ENCODE measurements at regions not wholly inside any gene's neighbourhood (a gene's known extent, or its start where the extent isn't known, plus 50 kb on each side); places are given as distances from the start of the nearest gene placed in this dataset.
"Not testable (repeated sequence)": the region's sequence is repeated elsewhere in the genome, so short reads cannot be mapped to it uniquely, and the experiment has no call there.

GRCh38 chr4:187744911-187745310 lies 250.7 kb upstream of the ZFP42 start:
- Histone ChIP-seq H3K9me3 (ENCODE audit: control insufficient read depth, insufficient read depth, low read depth, low read length) (no peaks in the 10 kb centered on the region), H3K4me1 (ENCODE audit: control insufficient read depth, insufficient read depth, low read length) (no peaks in the 10 kb centered on the region), H3K36me3 (ENCODE audit: control insufficient read depth in 2 of 2, insufficient read depth in 1 of 2, low read length in 2 of 2) (no peaks in the 10 kb centered on the region), H3K4me3 (ENCODE audit: low read depth, low read length) (no peak overlapping the region), H3K27ac (ENCODE audit: extremely low read depth, low read depth, low read length) (no peak overlapping the region)
- ChIA-PET POLR2A (no interaction called here), CTCF (interaction anchor here (0.6 kb wide), 1 partner anchor 1965 kb away, joined by 3 read pairs; no protein-coding TSS in a partner anchor)
- TF ChIP-seq ZNF610 (tag by site-specific recombination; IDR thresholded peaks at IDR 0.05; ENCODE audit: borderline replicate concordance), result no peak

- H3K36me3 ChIP-seq (ENCODE audit: control insufficient read depth in 2 of 2, insufficient read depth in 1 of 2, low read length in 2 of 2); H3K9me3 ChIP-seq (ENCODE audit: control insufficient read depth, insufficient read depth, low read depth, low read length); H3K27ac ChIP-seq (ENCODE audit: extremely low read depth, low read depth, low read length); POLR2A ChIA-PET; CTCF ChIA-PET; H3K4me1 ChIP-seq (ENCODE audit: control insufficient read depth, insufficient read depth, low read length); H3K4me3 ChIP-seq (ENCODE audit: low read depth, low read length): not testable (repeated sequence)
- TF ChIP-seq ZNF585B (tag by site-specific recombination; IDR thresholded peaks at IDR 0.05), result peak; percentile 59
Observed at GRCh38 chr4:187750652-187751051, 244.9 kb upstream of the ZFP42 start.

DNA sequence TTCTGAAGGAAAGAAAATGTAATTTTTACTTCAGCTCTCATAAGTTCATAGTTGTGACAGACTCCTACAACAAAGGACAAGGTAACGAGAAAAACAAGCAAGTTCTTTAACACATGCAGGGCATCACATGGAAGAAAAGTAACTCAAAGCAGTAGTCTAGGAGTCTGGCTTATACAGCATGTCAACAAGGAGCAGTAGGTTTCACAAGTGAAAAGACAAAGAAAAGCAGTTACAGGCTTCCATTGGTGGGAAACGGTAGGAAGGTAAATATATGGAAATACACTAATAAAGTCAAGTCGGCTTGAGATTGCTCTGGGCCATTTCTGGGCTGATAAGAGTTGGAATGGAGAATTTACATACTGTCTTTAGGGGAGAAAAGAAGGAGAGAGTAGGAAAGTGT lies 228.4 kb upstream of the ZFP42 start:
- no peak overlapping the region for H3K27ac ChIP-seq (ENCODE audit: extremely low read depth, low read depth, low read length)
- TF ChIP-seq FEZF1 (tag by site-specific recombination; IDR thresholded peaks at IDR 0.05) (no peak), ZNF416 (tag by site-specific recombination; IDR thresholded peaks at IDR 0.05) (no peak), MEIS1 (CRISPR knock-in tag; IDR thresholded peaks at IDR 0.05; ENCODE audit: borderline replicate concordance) (no peak), ZNF473 (tag by site-specific recombination; IDR thresholded peaks at IDR 0.05) (no peak), ZNF777 (tag by site-specific recombination; IDR thresholded peaks at IDR 0.05; ENCODE audit: borderline replicate concordance) (no peak), ZNF341 (tag by site-specific recombination; IDR thresholded peaks at IDR 0.05; ENCODE audit: low read depth) (no peak), REPIN1 (tag by site-specific recombination; IDR thresholded peaks at IDR 0.05; ENCODE audit: low read depth) (no peak), ZNF792 (tag by site-specific recombination; IDR thresholded peaks at IDR 0.05) (no peak), SCRT1 (tag by site-specific recombination; IDR thresholded peaks at IDR 0.05; ENCODE audit: borderline replicate concordance) (no peak), ZNF626 (tag by site-specific recombination; IDR thresholded peaks at IDR 0.05) (no peak), KLF16 (tag by site-specific recombination; IDR thresholded peaks at IDR 0.05) (no peak), ZNF404 (tag by site-specific recombination; IDR thresholded peaks at IDR 0.05) (no peak), SP3 (tag by site-specific recombination; IDR thresholded peaks at IDR 0.05) (no peak), KLF7 (tag by site-specific recombination; IDR thresholded peaks at IDR 0.05; ENCODE audit: borderline replicate concordance) (no peak), ZNF654 (tag by site-specific recombination; IDR thresholded peaks at IDR 0.05; ENCODE audit: low read depth) (no peak), GLI2 (tag by site-specific recombination; IDR thresholded peaks at IDR 0.05; ENCODE audit: borderline replicate concordance, low read depth) (no peak), ZNF501 (tag by site-specific recombination; IDR thresholded peaks at IDR 0.05) (no peak), ZNF623 (tag by site-specific recombination; IDR thresholded peaks at IDR 0.05) (no peak), ZNF585B (tag by site-specific recombination; IDR thresholded peaks at IDR 0.05) (no peak), ZNF239 (tag by site-specific recombination; IDR thresholded peaks at IDR 0.05) (no peak)
- CTCF ChIA-PET, result no interaction called here
- no peaks in the 10 kb centered on the region for H3K36me3 ChIP-seq (ENCODE audit: control insufficient read depth in 2 of 2, insufficient read depth in 1 of 2, low read length in 2 of 2)
- POLR2A ChIA-PET, result no interaction called here
- H3K4me1 ChIP-seq (ENCODE audit: control insufficient read depth, insufficient read depth, low read length), result no peaks in the 10 kb centered on the region
- no peak overlapping the region for H3K4me3 ChIP-seq (ENCODE audit: low read depth, low read length)
- no peaks in the 10 kb centered on the region for H3K9me3 ChIP-seq (ENCODE audit: control insufficient read depth, insufficient read depth, low read depth, low read length)

GRCh38 chr4:187767687-187768086 lies 227.9 kb upstream of the ZFP42 start:
- POLR2A ChIA-PET, result no interaction called here
- CTCF ChIA-PET, result no interaction called here
- no peak overlapping the region for H3K4me3 ChIP-seq (ENCODE audit: low read depth, low read length)
- H3K4me1 ChIP-seq (ENCODE audit: control insufficient read depth, insufficient read depth, low read length), result no peaks in the 10 kb centered on the region
- H3K36me3 ChIP-seq (ENCODE audit: control insufficient read depth in 2 of 2, insufficient read depth in 1 of 2, low read length in 2 of 2), result no peaks in the 10 kb centered on the region
- H3K9me3 ChIP-seq (ENCODE audit: control insufficient read depth, insufficient read depth, low read depth, low read length), result no peaks in the 10 kb centered on the region
- H3K27ac ChIP-seq (ENCODE audit: extremely low read depth, low read depth, low read length), result no peak overlapping the region
- no peak for TF ChIP-seq ZNF768 (tag by site-specific recombination; IDR thresholded peaks at IDR 0.05)
- TF ChIP-seq, protein P1, sequence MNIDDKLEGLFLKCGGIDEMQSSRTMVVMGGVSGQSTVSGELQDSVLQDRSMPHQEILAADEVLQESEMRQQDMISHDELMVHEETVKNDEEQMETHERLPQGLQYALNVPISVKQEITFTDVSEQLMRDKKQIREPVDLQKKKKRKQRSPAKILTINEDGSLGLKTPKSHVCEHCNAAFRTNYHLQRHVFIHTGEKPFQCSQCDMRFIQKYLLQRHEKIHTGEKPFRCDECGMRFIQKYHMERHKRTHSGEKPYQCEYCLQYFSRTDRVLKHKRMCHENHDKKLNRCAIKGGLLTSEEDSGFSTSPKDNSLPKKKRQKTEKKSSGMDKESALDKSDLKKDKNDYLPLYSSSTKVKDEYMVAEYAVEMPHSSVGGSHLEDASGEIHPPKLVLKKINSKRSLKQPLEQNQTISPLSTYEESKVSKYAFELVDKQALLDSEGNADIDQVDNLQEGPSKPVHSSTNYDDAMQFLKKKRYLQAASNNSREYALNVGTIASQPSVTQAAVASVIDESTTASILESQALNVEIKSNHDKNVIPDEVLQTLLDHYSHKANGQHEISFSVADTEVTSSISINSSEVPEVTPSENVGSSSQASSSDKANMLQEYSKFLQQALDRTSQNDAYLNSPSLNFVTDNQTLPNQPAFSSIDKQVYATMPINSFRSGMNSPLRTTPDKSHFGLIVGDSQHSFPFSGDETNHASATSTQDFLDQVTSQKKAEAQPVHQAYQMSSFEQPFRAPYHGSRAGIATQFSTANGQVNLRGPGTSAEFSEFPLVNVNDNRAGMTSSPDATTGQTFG (tag by site-specific recombination; IDR thresholded peaks at IDR 0.05; ENCODE audit: borderline replicate concordance), result no peak
- TF ChIP-seq ZNF548 (tag by site-specific recombination; IDR thresholded peaks at IDR 0.05), result no peak
- TF ChIP-seq ZNF366 (tag by site-specific recombination; conservative IDR thresholded peaks at IDR 0.05), result no peak
- TF ChIP-seq ZNF416 (tag by site-specific recombination; IDR thresholded peaks at IDR 0.05), result no peak
- no peak for TF ChIP-seq ZNF596 (tag by site-specific recombination; IDR thresholded peaks at IDR 0.05)
- TF ChIP-seq ZNF513 (tag by site-specific recombination; IDR thresholded peaks at IDR 0.05), result no peak

All from HEK293 (cell line).